ENCODE measurements at regions not wholly inside any gene's neighbourhood (a gene's known extent, or its start where the extent isn't known, plus 50 kb on each side); places are given as distances from the start of the nearest gene placed in this dataset.

DNA sequence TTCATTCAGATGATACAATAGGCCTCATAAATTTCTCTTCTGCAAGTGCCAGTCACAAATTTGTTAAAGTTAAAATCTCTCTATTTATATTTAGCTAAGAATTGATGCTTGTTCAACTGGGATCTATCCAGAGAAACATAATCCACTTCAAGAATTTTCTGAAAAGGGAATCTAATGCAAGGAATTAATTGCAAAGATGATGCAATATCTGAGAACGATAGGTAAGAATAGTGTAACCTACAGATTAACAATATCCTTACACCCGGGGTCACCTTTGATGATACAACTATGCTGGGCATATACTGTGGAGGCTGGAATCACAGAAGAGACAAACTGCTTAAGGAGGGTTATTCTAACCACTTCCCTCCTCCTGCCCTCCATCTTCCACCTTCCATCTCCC, 295.1 kb downstream of the FOXG1 start:
- no peak overlapping the region for H3K4me3 ChIP-seq (ENCODE audit: low read length in 3 of 3)
- FAIRE-seq (no peak), DNase-seq (no peak)
- no peaks in the 10 kb centered on the region for H3K4me1 ChIP-seq (ENCODE audit: control insufficient read depth in 2 of 3, insufficient read depth in 2 of 3, low read depth in 1 of 3, low read length in 3 of 3)
- TF ChIP-seq CTCF (IDR thresholded peaks at IDR 0.05; ENCODE audit: borderline replicate concordance, extremely low read depth, insufficient read depth): no peak
- no peak overlapping the region for H3K9ac ChIP-seq (ENCODE audit: low read length in 3 of 3)
- H3K9me3 ChIP-seq (ENCODE audit: control insufficient read depth in 2 of 3, insufficient read depth in 1 of 3, low read length in 3 of 3): no peaks in the 10 kb centered on the region
- H3K27me3 ChIP-seq (ENCODE audit: control insufficient read depth, insufficient read depth, low read length): no peaks in the 10 kb centered on the region
- no peaks in the 10 kb centered on the region for H3K36me3 ChIP-seq (ENCODE audit: control insufficient read depth in 2 of 3, insufficient read depth in 3 of 3, low read length in 3 of 3)
- intact Hi-C loops (cut with DNase I): no loop called here
- no peak overlapping the region for H3K27ac ChIP-seq (ENCODE audit: low read depth in 2 of 2, low read length in 2 of 2)

- no peaks in the 10 kb centered on the region for H3K27me3 ChIP-seq (ENCODE audit: control insufficient read depth, insufficient read depth, low read length)
- H3K4me3 ChIP-seq (ENCODE audit: low read length in 3 of 3): no peak overlapping the region
- DNase-seq: no peak
- H3K36me3 ChIP-seq (ENCODE audit: control insufficient read depth in 2 of 3, insufficient read depth in 3 of 3, low read length in 3 of 3): no peaks in the 10 kb centered on the region
- no peak for TF ChIP-seq CTCF (IDR thresholded peaks at IDR 0.05; ENCODE audit: borderline replicate concordance, extremely low read depth, insufficient read depth)
- no peak for FAIRE-seq
- H3K9me3 ChIP-seq (ENCODE audit: control insufficient read depth in 2 of 3, insufficient read depth in 1 of 3, low read length in 3 of 3): no peaks in the 10 kb centered on the region
- H3K27ac ChIP-seq (ENCODE audit: low read depth in 2 of 2, low read length in 2 of 2): no peak overlapping the region
- no peak overlapping the region for H3K9ac ChIP-seq (ENCODE audit: low read length in 3 of 3)
- no peaks in the 10 kb centered on the region for H3K4me1 ChIP-seq (ENCODE audit: control insufficient read depth in 2 of 3, insufficient read depth in 2 of 3, low read depth in 1 of 3, low read length in 3 of 3)
- intact Hi-C loops (cut with DNase I): no loop called here
These were observed 295.9 kb downstream of the FOXG1 start for GRCh38 chr14:29062466-29062865.

DNA sequence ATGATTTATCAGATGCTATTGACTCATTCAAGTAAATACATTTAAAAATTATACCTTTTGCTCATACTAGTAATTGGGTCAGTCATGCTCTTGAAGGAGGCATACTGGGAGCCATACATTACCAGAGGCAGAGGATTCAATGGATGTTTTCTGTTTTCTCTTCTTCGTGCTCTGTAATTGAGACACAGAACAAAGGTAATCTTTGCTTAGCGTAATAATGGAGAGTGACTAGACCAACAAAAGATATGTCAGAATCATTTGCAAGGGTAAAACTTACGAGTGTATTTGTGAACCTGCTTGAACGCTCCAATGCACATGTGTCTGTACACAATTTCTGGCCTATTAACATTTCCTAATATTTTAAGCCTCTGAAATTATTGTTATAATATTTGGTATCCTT, 296.4 kb downstream of the FOXG1 start:
- no peak for TF ChIP-seq CTCF (IDR thresholded peaks at IDR 0.05; ENCODE audit: borderline replicate concordance, extremely low read depth, insufficient read depth)
- Histone ChIP-seq H3K4me3 (ENCODE audit: low read length in 3 of 3) (no peak overlapping the region), H3K4me1 (ENCODE audit: control insufficient read depth in 2 of 3, insufficient read depth in 2 of 3, low read depth in 1 of 3, low read length in 3 of 3) (no peaks in the 10 kb centered on the region), H3K27me3 (ENCODE audit: control insufficient read depth, insufficient read depth, low read length) (no peaks in the 10 kb centered on the region), H3K9me3 (ENCODE audit: control insufficient read depth in 2 of 3, insufficient read depth in 1 of 3, low read length in 3 of 3) (no peaks in the 10 kb centered on the region), H3K36me3 (ENCODE audit: control insufficient read depth in 2 of 3, insufficient read depth in 3 of 3, low read length in 3 of 3) (no peaks in the 10 kb centered on the region), H3K27ac (ENCODE audit: low read depth in 2 of 2, low read length in 2 of 2) (no peak overlapping the region), H3K9ac (ENCODE audit: low read length in 3 of 3) (no peak overlapping the region)
- DNase-seq (no peak), FAIRE-seq (no peak)
- intact Hi-C loops (cut with DNase I): no loop called here

- Histone ChIP-seq H3K4me1 (ENCODE audit: control insufficient read depth in 2 of 3, insufficient read depth in 2 of 3, low read depth in 1 of 3, low read length in 3 of 3) (no peaks in the 10 kb centered on the region), H3K9me3 (ENCODE audit: control insufficient read depth in 2 of 3, insufficient read depth in 1 of 3, low read length in 3 of 3) (no peaks in the 10 kb centered on the region), H3K4me3 (ENCODE audit: low read length in 3 of 3) (no peak overlapping the region), H3K9ac (ENCODE audit: low read length in 3 of 3) (no peak overlapping the region), H3K36me3 (ENCODE audit: control insufficient read depth in 2 of 3, insufficient read depth in 3 of 3, low read length in 3 of 3) (no peaks in the 10 kb centered on the region), H3K27me3 (ENCODE audit: control insufficient read depth, insufficient read depth, low read length) (no peaks in the 10 kb centered on the region), H3K27ac (ENCODE audit: low read depth in 2 of 2, low read length in 2 of 2) (no peak overlapping the region)
- DNase-seq (no peak), FAIRE-seq (no peak)
- intact Hi-C loops (cut with DNase I): no loop called here
- no peak for TF ChIP-seq CTCF (IDR thresholded peaks at IDR 0.05; ENCODE audit: borderline replicate concordance, extremely low read depth, insufficient read depth)
These were observed 297.8 kb downstream of the FOXG1 start for GRCh38 chr14:29064305-29064900.
